ENCODE measurements at regions not wholly inside any gene's neighbourhood (a gene's known extent, or its start where the extent isn't known, plus 50 kb on each side); places are given as distances from the start of the nearest gene placed in this dataset.
"Not testable (repeated sequence)": the region's sequence is repeated elsewhere in the genome, so short reads cannot be mapped to it uniquely, and the experiment has no call there.

DNA sequence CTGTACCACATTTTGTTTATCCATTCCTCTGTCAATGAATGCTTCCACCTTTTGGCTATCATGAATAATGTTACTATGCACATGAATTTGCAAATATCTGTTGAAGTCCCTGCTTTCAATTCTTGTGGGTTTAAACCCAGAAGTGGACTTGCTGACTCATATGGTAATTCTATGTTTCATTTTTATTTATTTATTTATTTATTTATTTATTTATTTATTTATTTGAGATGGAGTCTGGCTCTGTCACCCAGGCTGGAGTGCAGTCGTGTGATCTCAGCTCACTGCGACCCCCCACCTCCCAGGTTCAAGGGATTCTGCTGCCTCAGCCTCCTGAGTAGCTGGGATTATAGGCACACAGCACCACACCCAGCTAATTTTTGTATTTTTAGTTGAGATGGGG lies 664.3 kb downstream of the KCNJ18 start:
- TF ChIP-seq, protein P1, sequence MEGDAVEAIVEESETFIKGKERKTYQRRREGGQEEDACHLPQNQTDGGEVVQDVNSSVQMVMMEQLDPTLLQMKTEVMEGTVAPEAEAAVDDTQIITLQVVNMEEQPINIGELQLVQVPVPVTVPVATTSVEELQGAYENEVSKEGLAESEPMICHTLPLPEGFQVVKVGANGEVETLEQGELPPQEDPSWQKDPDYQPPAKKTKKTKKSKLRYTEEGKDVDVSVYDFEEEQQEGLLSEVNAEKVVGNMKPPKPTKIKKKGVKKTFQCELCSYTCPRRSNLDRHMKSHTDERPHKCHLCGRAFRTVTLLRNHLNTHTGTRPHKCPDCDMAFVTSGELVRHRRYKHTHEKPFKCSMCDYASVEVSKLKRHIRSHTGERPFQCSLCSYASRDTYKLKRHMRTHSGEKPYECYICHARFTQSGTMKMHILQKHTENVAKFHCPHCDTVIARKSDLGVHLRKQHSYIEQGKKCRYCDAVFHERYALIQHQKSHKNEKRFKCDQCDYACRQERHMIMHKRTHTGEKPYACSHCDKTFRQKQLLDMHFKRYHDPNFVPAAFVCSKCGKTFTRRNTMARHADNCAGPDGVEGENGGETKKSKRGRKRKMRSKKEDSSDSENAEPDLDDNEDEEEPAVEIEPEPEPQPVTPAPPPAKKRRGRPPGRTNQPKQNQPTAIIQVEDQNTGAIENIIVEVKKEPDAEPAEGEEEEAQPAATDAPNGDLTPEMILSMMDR (IDR thresholded peaks at IDR 0.05 in 4 of 5, conservative IDR thresholded peaks at IDR 0.05 in 1 of 5): not testable (repeated sequence)
- TF ChIP-seq POLR2A (IDR thresholded peaks at IDR 0.05): not testable (repeated sequence)
